ENCODE measurements at regions not wholly inside any gene's neighbourhood (a gene's known extent, or its start where the extent isn't known, plus 50 kb on each side); places are given as distances from the start of the nearest gene placed in this dataset.

- DNase-seq, result no peak
These were observed 1227.4 kb upstream of the PCDH20 start for GRCh38 chr13:62643007-62643483.

DNA sequence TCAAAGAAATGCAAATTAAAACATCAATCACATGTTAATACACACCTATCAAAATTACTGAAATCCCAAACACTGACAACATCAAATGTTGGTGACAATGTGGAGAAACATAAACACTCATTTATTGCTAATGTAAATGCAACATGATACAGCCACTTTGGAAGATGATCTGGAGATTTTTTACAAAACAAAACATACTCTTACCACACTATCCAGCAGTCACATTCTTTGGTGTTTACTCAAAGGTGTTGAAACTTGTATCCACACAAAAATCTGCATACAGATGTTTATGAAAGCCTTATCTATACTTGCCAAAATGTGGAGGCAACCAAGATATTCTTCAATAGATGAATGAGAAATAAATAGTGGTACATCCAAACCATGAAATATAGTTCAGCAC is 1219.5 kb upstream of the PCDH20 start:
- no peak for DNase-seq

DNA sequence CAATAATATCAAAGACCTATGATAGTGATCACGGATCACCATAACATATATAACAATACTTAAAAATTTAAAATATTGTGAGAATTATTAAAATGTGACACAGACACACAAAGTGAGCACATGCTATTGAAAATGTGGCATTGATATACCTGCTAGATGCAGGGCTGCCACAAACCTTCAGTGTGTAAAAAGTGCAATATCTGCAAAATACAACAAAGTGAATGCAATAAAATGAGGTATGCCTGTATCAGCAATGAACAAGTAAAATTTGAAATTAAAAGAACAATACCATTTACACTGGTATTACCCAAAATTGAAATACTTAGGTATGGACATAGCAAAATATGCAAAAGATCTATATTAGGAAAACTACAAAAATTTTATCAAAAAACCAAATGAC is 1217.8 kb upstream of the PCDH20 start:
- DNase-seq, result no peak

DNA sequence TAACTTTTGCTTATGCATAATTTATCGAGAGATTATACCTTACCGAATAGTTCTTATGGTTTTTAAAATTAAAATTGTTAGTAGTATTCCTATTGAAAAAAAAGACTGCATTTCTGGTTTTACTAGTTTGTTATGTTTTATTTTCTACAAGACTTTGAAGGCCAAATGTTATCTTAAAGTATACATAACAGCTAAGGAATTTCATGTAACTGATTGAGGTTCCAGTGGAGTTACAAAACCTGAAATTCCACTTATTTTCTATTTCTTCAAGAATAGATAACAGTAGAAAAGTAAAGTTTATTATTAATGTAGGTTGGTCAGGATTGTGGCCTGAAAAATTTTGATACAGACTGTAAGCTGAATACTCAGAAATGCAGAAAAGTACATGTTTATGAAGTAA is 1216.0 kb upstream of the PCDH20 start:
- DNase-seq, result no peak

DNA sequence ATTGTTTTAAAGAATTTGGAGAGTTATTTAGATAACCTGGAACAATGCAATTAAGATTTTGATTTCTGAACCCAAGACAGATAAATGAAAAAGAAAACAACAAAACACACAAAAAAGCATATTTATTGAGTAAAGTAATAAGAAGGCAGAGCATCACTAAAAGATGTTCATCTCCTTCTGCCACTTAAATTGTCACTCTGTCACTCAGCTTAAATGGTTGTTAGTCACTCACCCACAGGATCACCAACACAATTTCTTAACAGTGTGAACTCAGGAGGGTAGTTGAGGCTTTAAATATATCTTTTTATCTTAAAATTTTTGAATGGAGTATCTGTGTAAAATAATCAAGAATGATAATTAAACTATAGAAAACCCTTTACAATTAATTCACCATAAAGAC is 1215.5 kb upstream of the PCDH20 start:
- no peak for DNase-seq

DNA sequence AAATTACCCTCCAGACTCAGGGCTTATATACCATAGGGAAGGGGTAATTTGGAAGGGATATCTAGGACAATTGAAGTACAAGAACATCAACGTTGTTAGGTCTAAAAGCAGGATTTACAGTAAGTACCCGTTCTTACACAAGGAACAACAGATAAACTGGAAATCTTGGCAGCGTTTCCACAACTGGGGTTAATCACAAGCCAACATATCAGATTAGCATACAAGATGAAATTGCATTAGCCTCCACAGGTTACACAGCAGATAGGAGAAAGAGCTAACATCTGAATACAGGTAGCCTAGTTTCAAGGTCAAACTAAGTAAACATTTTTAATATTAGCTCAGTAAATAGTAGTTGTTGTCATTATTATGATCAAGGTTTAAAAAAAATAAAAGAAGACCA is 1214.0 kb upstream of the PCDH20 start:
- DNase-seq, result no peak

DNA sequence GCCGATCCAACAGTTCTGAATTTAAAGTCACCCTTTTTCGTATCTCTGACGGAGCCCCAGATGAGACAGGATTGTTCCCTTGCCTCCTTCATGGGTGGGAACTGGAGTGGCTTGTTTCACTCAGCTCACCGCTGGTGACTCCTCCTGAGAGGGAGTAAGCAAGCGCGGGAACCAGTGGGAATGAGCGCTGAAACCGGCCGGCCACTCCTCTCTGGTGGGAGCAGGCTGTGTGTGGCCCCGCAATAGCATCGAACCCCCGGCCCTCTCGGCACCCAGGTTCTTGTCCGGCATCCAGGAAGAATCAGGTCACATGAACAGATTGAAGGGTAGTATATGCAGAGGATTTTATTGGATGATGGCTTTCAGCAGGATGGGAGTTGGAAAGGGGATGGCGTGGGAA is 1211.6 kb upstream of the PCDH20 start:
- no peak for DNase-seq

DNA sequence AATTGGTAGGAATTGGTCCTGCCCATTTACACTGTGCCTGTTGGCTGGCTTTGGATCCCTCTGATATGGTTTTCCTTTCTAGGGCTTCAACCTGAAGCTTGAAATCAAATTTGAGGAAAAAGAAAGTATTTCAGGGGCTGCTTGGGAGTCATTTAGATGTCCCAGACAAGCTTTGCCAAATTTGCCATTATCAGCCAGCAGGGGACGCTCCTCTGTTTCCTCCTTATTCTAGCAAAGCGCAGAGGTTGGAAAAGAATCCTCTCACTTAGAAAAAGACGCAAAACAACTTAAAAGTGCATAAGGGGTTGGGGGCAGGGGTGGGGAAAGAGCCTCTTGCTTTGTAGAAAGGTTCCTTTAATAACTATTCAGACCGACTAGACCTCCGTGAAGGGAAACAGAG is 1211.1 kb upstream of the PCDH20 start:
- DNase-seq, result no peak

DNA sequence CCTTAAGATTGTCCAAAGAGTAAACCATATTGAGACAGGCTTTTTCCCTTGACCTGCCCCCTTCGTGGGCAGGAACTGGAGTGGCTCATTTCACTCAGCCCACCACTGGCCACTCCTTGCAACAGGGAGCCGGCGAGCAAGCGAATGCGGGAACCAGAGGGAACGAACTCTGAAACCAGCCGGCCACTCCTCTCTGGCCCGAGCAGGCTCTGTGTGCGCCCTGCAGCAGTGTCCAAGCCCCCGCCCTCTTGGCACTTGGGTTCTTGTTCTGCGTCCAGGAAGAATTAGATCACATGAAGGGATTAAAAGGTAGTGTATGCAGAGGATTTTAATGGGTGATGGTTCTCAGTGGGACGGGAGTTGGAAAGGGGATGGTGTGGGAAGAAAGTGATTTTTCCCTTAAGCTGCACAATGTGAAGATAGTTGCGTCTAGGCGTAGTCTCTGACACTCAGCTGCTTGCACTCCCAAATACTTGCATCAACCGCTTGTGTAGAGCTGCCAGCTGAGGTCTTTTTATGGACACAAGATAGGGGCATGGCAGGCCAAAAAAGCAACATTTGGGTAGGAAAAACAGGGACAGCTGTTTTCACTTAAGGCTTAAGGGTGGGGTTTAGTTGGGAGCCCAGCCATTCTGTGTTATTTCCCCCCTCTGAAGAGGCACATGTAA is 1209.7 kb upstream of the PCDH20 start:
- DNase-seq, result no peak

DNA sequence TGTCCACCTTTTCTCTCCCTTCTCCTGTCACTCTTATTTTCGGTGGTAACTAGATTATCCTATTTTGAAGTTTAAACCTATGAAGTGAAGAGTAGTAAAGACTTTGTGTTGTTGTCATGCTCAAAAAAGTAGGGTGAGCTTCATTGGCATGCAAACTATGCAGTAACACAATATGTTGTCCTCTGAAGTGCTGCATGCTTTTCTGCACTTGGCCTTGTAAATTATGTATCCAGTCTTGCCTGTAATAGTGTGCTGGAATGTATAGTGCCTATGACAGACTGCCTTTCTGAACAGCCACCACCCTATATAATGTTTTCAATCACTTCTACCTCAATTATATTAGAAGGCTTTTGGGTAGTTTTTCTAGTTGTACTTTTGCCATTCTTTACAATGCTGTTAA is 1198.2 kb upstream of the PCDH20 start:
- DNase-seq, result no peak

- no peak for DNase-seq
These were observed 1195.7 kb upstream of the PCDH20 start for GRCh38 chr13:62611343-62611742.

GRCh38 chr13:62598708-62599107 is 1183.1 kb upstream of the PCDH20 start:
- no peak for DNase-seq

GRCh38 chr13:62595976-62596375 is 1180.3 kb upstream of the PCDH20 start:
- DNase-seq, result no peak

- DNase-seq, result no peak
These were observed 1178.2 kb upstream of the PCDH20 start for GRCh38 chr13:62593804-62594203.

DNA sequence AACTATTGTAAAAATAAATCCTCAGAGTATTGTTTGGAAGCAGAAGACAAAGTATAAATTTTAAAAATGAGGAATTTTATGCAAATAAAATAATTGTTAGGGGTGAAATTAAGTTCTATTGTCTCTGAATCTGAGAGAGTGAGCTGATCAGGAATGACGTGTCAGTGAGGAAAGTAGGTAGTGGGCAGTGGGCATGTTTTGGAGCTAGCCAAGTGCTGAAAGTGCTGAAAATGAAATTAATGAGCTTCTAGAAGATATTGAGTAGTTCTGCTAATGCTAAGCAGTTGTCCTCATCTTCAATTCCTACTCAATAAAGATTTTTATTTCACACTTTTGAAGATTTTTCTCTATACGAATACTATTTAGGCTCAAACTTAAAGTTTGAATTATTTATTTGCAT is 1167.8 kb upstream of the PCDH20 start:
- no peak for DNase-seq

- DNase-seq, result no peak
These were observed 1162.8 kb upstream of the PCDH20 start for GRCh38 chr13:62578402-62578801.

- no peak for DNase-seq
These were observed 1149.1 kb upstream of the PCDH20 start for GRCh38 chr13:62564770-62565169.

DNA sequence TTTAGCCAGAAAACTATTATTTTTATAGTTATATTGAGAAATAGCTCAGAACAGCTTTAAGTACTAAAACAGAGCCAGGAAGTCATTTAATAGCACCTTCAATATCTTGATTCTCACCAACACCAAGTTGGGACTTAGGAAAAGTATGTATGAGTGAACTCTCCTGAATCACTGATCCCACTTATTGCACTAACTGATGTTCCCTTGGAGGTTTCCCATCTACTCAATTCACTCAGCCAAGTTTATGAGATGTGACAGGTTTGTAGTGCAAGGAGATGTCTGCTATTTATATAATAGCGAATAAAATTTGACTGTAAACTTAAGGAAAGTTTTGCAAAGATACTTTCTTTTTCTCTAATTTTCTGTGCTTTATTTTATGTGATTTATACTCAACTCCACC is 1147.6 kb upstream of the PCDH20 start:
- no peak for DNase-seq

GRCh38 chr13:62556978-62557377 is 1141.3 kb upstream of the PCDH20 start:
- no peak for DNase-seq

- DNase-seq, result no peak
These were observed 1135.9 kb upstream of the PCDH20 start for GRCh38 chr13:62551588-62551987.

- no peak for DNase-seq
These were observed 1129.3 kb upstream of the PCDH20 start for GRCh38 chr13:62544928-62545327.

DNA sequence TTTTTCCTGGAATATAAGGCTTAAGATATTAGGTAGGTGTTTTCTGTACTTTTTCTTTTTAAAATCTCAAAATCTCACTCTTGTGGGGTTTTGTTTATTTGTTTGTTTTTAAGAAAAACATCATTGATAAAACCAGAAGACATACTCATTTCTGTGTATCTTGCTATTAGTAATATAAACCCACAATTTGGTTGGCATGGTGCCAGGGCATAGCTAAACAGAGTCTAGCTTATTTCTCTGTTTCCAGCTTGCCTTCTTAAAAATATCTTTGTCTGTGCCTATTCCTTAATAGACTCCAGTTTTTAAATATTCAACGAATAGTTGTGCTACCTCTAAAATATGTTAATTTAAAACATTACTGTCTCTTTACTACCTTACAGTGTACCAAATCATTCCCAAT is 1121.9 kb upstream of the PCDH20 start:
- DNase-seq, result no peak

- no peak for DNase-seq
These were observed 1110.0 kb upstream of the PCDH20 start for GRCh38 chr13:62525652-62526051.

DNA sequence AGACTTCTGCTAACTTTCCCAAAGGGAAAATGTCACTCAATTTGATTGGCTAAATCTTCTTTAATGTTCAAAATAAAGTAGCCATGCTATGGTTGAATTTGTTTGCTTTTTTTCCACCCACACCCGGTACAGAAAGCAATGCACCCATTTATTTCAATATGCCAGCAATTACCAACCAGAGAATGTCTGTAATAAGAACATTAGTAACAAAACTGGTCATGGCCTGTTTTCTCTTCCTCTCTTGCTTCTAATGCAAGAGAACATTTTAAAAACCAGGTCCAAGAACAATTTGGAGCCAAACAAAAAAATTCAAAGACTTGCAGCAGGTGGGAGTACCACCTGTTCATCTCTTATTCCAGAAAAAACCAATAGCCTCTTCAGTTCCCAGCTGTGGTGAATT is 1108.8 kb upstream of the PCDH20 start:
- no peak for DNase-seq

- no peak for DNase-seq
These were observed 1108.4 kb upstream of the PCDH20 start for GRCh38 chr13:62524061-62524460.

Data from CD4-positive, alpha-beta T cell treated with Interleukin-12 subunit alpha and Interleukin-12 subunit beta, for 1 hour (primary cell).